HG02943 (cell line): ENCODE measurements at regions not wholly inside any gene's neighbourhood (a gene's known extent, or its start where the extent isn't known, plus 50 kb on each side); places are given as distances from the start of the nearest gene placed in this dataset.

ENCODE experiments used
- ATAC-seq: cut with Tn5 transposase; IDR thresholded peaks from one replicate; pipeline ENCODE4 v1.9.1; 2021; ENCODE audit warnings: mild to moderate bottlenecking, low read depth, moderate library complexity; ENCODE audit not compliant: unreplicated experiment

DNA sequence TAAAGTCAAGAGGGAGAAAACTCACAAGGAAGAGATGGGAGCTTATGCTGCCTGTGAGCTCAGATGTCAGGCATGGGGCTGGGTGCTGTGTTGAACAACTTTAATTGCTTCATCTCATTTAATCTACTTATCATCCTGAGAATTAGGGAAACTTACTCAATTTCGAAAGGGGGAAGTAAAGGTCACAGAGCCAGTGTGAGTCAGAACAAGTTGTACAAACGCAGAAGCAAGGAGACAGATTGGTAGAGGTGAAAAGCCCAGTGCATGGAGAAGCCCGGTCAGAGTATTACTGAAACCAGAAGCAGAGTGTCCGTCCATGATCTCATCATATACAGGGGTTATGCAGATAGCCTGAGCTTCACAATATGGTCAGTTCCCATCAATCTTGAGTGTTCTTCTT is 281.1 kb upstream of the POU3F3 start:
- no peak for ATAC-seq

DNA sequence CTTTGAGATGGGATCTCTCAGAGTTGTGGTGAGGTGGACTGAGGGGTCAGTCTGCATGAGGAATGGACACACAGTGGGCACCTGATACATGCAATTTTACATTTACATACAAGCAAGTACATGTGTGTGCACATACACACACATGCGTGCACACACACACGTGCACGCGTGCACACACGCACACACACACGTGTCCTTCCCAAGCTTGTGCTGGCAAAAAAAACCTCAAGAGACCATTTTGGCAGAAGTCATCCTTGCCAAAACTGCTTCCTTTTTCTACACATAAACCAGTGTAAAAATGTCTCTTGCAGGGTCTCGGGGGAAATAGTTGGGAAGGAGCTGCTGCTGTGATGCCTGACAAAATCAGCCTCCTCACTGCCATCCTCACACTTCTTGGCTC is 279.5 kb upstream of the POU3F3 start:
- ATAC-seq = no peak

DNA sequence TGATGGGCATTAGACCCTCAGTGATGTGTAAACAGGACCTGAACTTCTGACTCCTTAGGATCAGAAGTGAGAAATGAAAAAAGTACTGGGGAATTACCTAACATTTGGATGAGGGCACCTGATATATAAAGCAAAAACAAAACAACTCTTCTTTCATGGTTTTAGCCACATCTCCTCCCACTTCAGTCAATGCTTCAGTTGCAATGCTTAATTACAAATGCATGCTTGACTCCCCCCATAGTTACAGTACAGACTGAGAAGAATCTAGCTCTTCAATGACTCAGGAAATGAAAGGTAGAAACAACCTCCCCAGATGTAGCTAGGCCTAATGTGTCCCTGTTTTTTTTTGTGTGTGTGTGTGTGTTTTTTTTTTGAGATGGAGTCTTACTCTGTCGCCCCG is 276.8 kb upstream of the POU3F3 start:
- ATAC-seq = no peak

DNA sequence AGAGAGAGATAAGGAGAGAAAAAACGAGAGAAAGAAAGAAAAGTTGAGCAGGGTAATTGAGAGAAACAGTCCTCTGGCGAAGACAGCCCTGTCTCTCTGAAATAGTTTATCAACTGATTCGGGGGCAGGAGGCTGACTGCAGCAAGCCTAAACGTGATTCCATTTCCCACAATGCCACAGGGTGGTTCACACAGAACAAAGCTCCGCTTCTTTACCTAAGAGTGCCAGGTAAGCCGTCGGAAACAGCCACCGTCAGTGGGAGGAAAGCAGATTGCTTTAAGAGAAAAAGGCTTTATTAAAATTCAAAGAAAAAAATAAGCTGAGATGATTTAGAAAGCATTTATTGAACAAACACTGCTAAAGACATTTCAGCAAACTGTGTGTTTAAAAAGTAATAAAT is 271.4 kb upstream of the POU3F3 start:
- ATAC-seq = no peak

DNA sequence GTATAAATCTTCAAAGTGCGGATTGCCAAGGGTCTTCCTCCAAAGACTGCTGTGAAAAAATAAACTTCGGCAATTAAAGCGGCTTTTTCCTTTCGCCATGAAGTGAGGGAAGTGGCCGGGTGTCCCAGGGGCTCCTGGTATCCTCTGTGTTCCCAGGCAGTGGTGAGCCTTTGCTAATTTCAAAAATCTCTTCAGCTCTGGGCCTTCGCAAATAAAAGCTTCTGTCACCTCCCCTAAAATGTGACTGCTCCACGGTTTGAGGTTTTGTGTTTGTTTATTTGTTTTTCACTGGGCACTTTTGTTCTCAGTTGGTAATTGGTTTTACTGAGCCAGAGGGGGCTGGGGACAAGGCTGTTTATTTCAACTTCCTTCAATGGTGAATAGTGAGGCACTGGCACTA is 270.1 kb upstream of the POU3F3 start:
- ATAC-seq = no peak

DNA sequence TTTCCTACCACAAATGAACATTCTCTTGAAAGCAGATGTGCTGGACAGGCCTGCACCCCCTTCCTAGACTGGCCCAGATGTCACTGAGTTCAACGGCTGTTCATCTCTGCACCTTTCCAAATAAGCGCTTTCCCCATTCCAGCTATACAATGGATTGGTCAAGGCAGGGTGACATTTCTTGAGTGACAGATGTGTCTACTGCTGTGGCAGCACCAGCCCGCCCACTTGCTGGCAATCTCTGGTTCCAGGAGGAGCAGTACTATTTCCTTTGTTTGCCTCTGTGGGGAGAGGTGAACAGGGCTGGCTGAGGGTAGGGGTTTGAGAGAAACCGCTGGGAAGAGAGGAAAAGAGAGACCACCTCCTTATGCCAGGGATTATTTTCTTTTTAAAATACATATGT is 269.5 kb upstream of the POU3F3 start:
- no peak for ATAC-seq

DNA sequence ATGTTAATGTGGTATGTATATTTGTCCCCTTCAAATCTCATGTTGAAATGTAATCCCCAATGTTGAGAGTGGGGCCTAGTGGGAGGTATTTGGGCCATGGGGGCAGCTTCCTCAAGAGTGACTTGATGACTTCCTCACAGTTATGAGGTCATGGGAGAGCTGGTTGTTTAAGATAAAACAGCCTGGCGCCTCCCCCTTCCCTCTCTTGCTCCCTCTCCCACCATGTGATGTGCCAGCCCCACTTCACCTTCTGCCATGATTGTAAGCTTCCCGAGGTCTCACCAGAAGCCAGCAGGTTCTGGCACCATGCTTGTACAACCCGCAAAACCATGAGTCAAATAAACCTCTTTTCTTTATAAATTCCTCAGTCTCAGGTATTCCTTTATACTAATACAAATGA is 258.3 kb upstream of the POU3F3 start:
- ATAC-seq = no peak

DNA sequence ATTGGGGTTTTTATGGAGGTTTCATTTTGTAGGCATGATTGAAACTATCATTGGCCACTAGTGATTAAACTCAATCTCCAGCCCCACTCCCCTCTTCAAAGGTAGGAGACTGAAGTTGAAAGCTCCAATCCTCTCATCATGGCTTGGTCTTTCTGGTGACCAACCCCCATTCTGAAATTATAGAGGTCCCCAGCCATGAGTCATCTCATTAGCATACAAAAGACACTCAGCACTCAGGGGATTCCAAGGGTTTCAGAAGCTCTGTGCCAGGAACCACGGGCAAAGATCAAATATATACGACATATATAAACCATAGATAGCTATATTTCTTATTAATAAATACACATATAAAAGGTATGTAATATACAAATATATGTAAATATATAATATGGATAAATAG is 256.0 kb upstream of the POU3F3 start:
- ATAC-seq = no peak

DNA sequence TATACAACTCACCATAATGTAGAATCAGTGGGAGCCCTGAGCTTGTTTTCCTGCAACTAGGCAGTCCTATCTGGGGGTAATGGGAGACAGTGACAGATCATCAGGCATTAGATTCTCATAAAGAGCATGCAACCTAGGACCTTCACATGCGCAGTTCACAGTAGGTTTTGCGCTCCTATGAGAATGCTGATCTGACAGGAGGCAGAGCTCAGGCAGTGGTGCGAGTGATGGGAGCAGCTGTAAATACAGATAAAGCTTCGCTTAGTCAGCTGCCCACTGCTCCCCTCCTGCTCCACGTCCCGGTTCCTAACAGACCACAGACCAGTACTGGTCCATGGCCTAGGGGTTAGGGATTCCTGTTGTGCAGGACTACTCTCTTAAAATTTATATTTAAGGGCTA is 255.3 kb upstream of the POU3F3 start:
- ATAC-seq = no peak

DNA sequence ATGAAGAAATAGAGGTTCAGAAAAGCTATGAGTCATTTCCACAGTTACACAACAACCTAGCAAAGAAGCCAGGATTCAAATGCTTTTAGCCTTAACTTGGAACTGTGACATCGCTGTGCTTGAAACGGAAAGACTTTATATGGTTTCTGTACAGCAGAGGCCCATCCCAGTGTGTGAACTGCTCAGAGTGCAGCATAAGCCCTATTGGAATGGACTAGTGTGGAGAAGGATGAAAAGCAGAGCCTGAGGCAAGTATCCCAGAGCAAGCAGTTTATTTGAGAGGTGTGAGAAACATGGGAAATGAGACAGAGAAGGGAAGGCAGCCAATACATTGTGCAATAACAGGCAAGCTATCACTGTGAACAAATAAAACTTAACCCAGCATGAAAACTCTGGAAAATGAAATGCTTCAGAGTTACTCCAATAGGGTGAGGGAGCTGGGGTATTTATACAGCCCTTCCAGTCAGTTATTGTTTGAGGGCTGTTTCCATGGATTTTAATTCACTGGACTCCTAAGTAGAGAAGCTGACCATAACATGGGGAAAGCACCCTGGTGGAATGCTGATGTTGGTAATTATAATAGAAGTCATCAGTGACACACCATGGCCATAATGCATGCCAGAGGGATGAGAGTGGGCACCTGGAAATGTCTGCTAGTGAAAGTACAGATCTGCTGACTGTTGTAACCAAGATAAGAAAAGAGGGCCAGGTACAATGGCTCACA is 254.0 kb upstream of the POU3F3 start:
- no peak for ATAC-seq

DNA sequence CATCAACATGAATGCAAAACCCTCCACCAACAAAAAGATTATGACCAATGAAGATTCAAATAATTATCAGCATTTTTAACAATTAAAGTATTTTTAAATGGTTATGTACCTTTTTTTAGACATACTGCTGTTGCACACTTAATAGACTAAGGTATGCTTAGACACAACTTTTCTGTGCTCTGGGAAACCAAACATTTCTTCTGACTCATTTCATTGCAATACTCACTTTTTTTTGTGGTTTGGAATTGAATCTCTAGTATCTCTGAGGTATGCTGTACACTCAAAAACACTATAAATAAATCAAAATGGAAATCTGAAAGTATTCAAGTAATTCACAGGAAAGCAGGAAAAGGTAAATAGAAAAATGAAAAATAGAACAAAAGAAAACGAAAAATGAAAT is 247.9 kb upstream of the POU3F3 start:
- no peak for ATAC-seq

DNA sequence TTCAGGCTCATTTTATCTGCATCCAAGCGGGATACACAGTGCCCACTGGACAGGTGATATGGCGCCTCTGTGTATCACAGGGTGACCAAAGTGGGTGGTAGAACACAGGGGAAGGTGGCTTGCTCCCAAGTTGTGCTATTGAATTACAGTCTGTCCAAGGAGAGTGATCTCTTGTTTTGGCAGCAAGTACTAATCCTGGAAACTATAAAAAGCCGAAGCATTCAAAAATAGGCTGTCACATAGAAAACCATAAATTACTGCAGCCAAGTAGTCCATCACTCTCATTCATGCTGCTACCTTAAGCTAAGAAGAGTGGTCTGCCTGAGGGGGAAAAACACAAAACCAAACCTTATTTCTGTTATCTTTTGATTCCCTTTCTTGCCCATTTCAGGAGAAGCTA is 237.1 kb upstream of the POU3F3 start:
- no peak for ATAC-seq

DNA sequence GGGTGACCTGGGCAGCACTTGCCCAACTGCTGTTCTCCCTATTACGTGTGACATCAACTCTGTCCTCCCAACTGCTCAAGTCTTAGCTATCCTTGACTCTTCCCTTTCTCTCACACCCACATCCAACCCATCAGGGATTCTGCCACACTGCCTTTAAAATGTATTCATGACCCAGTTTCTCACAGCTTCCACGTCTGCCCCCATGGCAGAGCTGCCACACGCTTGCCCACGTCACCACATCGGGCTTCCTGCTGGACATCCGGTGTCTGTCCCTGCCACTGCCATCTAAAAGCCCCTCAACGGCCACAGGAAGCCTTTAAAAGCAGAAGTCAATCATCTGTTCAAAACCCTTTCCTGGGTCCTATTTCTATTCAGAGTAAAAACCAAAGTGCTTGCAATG is 233.1 kb upstream of the POU3F3 start:
- ATAC-seq = no peak

DNA sequence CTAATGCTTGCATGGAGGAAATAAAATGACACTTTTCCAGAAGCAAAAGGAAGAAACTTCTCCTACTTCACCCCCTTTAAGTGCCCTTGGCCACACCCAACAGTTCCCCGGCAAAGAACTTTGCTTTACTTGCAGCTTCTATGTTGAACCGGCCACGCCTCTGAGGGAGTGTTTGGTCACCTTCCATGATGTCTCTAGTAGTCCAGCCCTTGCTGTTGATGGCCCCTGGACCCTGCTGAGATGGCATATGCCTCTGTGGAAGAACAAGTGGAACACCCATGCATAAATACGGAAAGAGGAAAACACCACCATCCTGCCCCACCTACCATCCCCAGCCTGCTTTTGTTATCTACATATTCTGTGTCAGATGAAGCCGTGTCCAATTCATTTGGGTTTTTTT is 218.3 kb upstream of the POU3F3 start:
- ATAC-seq = no peak

DNA sequence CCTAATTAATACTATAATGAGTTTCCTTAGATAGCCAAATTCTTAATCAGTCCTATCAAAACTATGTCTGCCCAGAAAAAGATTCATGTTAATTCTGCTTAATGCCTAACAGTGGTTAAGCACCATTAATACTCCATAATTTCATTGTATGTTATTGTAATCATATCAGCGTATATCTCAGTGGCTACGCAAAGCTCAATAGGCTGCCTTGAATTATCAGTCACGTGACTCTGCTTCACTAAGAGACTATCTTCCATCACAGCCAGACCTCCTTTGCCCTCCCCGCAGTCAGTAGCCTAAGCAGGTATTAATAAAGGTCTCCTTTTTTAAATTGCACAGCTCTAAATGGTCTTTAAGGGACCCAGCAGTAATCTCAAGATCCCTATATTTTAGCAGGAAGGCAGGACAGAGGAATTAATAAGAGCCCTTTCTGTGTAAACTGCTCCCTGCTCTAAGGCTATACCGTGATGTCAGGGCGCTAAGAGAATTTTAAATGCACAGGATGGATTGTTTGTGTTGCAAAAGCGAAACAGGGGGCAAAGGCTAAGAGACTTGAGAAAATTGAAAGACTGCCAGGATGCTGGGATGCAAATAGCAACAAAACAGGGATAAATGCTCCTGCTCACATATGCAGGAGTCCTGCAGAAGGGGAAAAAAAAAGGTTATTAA is 215.6 kb upstream of the POU3F3 start:
- no peak for ATAC-seq

DNA sequence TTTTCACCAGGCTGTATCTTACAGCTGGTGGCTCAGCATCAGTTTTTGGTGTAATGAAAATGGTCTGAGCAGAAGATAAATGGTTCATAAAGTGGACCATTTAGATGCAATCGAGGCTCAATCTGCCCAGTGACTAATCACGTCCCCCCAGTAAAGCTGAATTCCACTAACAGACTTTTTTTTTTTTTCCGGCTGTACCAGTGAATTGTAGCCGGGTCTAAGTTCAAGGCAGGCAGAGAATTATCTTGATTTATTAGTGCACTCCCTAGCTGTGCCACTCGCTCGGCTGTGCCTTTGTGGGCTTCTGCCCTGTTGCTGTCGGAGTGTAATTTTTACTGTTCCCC is 215.1 kb upstream of the POU3F3 start:
- no peak for ATAC-seq

DNA sequence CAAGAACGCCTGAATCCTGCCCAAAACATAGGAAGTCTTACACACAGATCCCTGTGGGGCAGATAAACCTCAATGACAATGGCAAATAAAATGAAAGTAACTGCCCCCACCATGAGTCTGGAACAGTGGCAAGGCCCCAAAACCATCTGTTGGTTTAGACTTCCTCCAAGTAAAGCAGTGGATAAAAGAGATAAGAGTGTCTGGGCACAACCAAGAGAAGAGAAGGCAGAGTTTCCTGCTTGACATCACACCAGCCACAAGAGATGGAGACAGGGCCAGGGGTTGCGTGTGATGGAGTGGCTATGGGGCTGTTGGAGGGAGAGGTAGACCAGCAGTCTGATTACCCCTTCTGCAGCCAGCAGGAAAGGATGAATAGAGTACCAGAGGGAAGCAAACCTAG is 212.1 kb upstream of the POU3F3 start:
- no peak for ATAC-seq

DNA sequence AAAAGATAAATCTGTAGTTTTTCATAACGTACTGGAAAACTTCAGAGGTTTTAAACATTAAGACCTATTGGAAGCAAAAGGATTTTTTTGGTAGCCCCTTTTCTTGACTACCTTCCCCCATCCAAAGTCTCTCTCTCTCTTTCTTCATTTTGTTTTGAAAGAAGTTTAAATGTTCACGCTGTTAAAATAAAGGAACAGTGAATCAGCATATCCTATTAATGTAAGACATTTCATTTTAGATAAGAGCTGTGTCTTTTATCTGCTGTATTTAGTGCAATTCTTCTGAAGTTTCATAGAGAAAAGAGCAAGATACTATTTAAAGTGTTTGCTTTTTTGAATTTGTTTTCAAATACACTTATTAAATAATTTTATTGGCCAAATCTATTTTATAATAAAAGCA is 205.5 kb upstream of the POU3F3 start:
- no peak for ATAC-seq

DNA sequence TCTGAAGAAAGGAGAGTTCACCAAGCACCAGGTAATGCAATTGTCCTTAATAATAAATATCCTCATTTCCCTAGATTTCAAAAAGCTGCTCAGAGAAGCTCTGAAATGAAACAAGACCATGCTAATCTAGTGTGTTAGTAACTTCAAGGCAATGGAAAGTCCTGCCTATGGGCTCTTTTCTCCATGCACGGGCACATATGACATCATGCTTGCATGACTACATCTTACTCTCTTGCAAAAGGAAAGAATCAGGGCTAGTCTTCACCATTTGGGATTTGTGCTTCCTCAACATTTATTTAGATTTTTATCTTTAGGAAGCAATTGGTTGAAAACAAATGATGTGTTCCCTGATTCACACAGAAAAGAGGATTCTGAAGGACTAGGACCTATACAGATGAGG is 204.0 kb upstream of the POU3F3 start:
- no peak for ATAC-seq

DNA sequence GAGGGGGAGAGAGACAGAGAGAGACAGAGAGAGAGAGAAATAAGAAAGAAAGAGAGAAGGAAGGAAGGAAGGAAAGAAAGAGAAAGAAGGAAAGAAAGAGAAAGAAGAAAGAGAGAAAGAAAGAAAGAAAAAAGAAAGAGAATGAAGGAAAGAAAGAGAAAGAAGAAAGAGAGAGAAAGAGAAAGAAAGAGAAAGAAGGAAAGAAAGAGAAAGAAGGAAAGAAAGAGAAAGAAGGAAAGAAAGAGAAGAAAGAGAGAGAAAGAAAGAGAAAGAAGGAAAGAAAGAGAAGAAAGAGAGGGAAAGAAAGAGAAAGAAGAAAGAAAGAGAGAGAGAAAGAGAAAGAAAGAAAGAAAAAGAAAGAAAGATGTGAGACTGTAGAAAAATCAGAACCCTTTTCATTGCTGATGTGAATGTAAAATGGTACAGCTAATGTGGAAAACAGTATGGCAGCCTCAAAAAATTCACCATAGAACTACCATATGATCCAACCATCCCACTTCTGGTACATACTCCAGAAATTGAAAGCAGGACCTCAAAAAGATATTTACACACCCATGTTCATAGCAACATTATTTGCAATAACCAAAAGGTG is 203.4 kb upstream of the POU3F3 start:
- ATAC-seq = no peak

DNA sequence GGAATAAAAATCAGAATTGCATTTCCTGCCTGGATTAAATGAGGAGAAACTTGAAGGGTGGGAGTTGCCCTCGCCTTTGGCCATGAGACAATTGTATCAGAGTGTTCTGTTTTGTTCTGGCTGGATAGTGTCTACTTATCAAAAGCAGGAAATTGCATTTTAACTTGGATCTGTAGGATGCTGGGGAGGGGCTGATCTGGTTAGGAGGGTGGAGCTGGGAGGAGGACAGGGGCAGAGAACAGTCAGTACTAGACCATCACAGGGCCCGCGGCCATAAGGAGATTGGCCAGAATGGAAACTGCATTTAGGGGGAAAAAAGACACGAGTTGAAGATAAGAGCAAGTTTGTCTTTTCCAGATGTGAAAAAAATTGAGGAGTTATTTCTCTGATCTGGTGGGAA is 199.1 kb upstream of the POU3F3 start:
- no peak for ATAC-seq

DNA sequence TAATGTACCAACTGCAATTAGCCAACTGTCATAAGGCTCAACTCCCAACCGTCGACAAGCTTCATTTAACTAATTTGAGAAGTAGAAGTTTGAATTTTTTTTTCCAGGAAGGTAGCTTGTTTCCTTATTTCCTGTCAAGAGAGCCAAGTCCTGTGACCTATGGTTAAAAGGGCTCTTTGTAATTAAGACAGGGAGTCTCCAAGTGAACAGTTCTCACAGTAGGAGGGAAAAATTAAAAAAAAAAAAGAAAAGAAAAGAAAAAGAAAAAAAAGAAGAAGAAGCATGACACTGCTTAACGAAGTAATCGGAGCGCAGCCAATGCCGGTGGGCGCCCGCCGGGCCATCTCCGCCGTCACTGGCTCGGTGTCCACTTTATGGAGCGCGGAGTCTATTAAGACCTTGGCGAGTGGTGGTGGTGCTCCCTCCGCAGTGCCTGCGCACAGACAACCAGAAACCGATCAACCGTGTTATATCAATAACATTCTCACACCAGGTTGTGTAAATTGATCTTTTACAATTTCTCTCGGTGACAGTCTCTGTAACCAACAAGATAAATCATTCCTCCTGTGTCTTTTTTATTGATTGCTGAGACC is 197.2 kb upstream of the POU3F3 start:
- ATAC-seq = no peak
